Upper lobe of left lung (tissue), 4 donors: ENCODE measurements at regions not wholly inside any gene's neighbourhood (a gene's known extent, or its start where the extent isn't known, plus 50 kb on each side); places are given as distances from the start of the nearest gene placed in this dataset.

Experiments
- EP300 ChIP-seq, 4 donors: sonication (generic); formaldehyde crosslinking; IDR thresholded peaks; one replicate each; pipeline ENCODE4 v1.5.1; 2017; ENCODE audit warnings: antibody characterized with exemption in 4 of 4, control low read depth in 2 of 4
- POLR2A ChIP-seq, 4 donors: fragments of 450-650 bp; IDR thresholded peaks; one replicate each; pipeline ENCODE4 v1.5.1; 2016 to 2017; ENCODE audit warnings: antibody characterized with exemption in 4 of 4, mild to moderate bottlenecking in 2 of 4
- POLR2AphosphoS5 ChIP-seq, 2 donors: sonication (generic); formaldehyde crosslinking; IDR thresholded peaks; one replicate each; pipeline ENCODE4 v1.5.1; 2017; ENCODE audit warnings: antibody characterized with exemption in 2 of 2
- TF ChIP-seq, protein P1 (sequence below), 6 experiments: fragments of 450-650 bp in 4 of 6; fragments of 200-600 bp in 2 of 6; sonication (generic) in 2 of 6; IDR thresholded peaks; one replicate each; pipeline ENCODE4 v1.5.1; 2016 to 2019; ENCODE audit warnings: antibody characterized with exemption in 6 of 6

DNA sequence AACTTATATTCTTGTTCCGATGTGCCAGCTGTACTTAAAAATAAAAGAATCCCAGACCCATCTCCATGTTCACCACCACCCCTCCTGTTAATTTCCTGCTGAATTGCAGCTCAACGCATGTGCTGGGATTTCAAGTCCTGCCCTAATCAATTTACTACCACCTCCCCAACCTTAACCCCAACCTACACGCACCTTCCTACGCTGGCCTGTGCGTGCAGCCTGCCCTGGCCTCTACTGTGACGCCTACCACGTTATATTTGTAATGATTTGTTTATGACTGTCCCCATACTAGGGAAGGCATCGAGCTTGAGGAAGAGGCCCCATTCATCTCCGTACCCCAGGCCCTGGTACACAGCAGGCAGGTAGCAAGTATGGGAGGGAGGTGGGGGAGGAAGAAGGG is 251.1 kb downstream of the MRTFB start:
- TF ChIP-seq, protein P1, sequence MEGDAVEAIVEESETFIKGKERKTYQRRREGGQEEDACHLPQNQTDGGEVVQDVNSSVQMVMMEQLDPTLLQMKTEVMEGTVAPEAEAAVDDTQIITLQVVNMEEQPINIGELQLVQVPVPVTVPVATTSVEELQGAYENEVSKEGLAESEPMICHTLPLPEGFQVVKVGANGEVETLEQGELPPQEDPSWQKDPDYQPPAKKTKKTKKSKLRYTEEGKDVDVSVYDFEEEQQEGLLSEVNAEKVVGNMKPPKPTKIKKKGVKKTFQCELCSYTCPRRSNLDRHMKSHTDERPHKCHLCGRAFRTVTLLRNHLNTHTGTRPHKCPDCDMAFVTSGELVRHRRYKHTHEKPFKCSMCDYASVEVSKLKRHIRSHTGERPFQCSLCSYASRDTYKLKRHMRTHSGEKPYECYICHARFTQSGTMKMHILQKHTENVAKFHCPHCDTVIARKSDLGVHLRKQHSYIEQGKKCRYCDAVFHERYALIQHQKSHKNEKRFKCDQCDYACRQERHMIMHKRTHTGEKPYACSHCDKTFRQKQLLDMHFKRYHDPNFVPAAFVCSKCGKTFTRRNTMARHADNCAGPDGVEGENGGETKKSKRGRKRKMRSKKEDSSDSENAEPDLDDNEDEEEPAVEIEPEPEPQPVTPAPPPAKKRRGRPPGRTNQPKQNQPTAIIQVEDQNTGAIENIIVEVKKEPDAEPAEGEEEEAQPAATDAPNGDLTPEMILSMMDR (IDR thresholded peaks at IDR 0.05) = no peak
- TF ChIP-seq POLR2A (IDR thresholded peaks at IDR 0.05) = no peak
- TF ChIP-seq EP300 (IDR thresholded peaks at IDR 0.05) = no peak
- no peak for TF ChIP-seq POLR2AphosphoS5 (IDR thresholded peaks at IDR 0.05)
